ENCODE measurements at regions not wholly inside any gene's neighbourhood (a gene's known extent, or its start where the extent isn't known, plus 50 kb on each side); places are given as distances from the start of the nearest gene placed in this dataset.

- no peak for TF ChIP-seq ZBTB33 (IDR thresholded peaks at IDR 0.05; ENCODE audit: borderline replicate concordance, low read depth)
- TF ChIP-seq RFX5 (IDR thresholded peaks at IDR 0.05; ENCODE audit: low read length): no peak
- TF ChIP-seq MAX (IDR thresholded peaks at IDR 0.05; ENCODE audit: low read depth): no peak
- TF ChIP-seq NRF1 (IDR thresholded peaks at IDR 0.05; ENCODE audit: low read depth, low read length): no peak
- TF ChIP-seq FOXM1 (IDR thresholded peaks at IDR 0.05; ENCODE audit: low read depth): no peak
These were observed 423.2 kb downstream of the RFPL4B start (continued) for GRCh38 chr6:112770308-112770707.

- TF ChIP-seq JUND (IDR thresholded peaks at IDR 0.05) (no peak), FOSL2 (IDR thresholded peaks at IDR 0.05; ENCODE audit: borderline replicate concordance, low read depth) (no peak), RFX5 (IDR thresholded peaks at IDR 0.05; ENCODE audit: low read length) (no peak), GABPA (IDR thresholded peaks at IDR 0.05; ENCODE audit: low read depth) (no peak), YY1 (IDR thresholded peaks at IDR 0.05; ENCODE audit: low read depth) (no peak), EZH2phosphoT487 (IDR thresholded peaks at IDR 0.05; ENCODE audit: borderline replicate concordance, low read depth) (no peak), REST (IDR thresholded peaks at IDR 0.05; ENCODE audit: low read depth, low read length) (no peak), SMC3 (IDR thresholded peaks at IDR 0.05; ENCODE audit: low read depth, low read length) (no peak), POLR2AphosphoS5 (IDR thresholded peaks at IDR 0.05; ENCODE audit: low read depth, low read length) (no peak)
- H3K36me3 ChIP-seq (replicated peaks in 1 of 2; ENCODE audit: control insufficient read depth in 1 of 2, insufficient read depth in 2 of 2, low read length in 1 of 2): no peaks in the 10 kb centered on the region
- DNase-seq: no peak
- no peaks in the 10 kb centered on the region for H3K79me2 ChIP-seq (ENCODE audit: insufficient read depth)
- H3K9me3 ChIP-seq: no peaks in the 10 kb centered on the region
- no peak overlapping the region for H2AFZ ChIP-seq (ENCODE audit: low read depth)
- ChIA-PET CTCF (interaction anchor here (2.4 kb wide), 1 partner anchor 1086 kb away, joined by 7 read pairs; no protein-coding TSS in a partner anchor), POLR2A (no interaction called here)
- H3F3A ChIP-seq (replicated peaks; ENCODE audit: insufficient read depth): no peaks in the 10 kb centered on the region
- H3K4me1 ChIP-seq (ENCODE audit: control insufficient read depth in 1 of 2, insufficient read depth in 2 of 2, low read depth in 1 of 2, low read length in 1 of 2): peaks cover 0 to 6% of the 10 kb centered on the region in 2 experiments; a peak in 1 of 4 replicates
- H3K9ac ChIP-seq: no peak overlapping the region
- no peak overlapping the region; the same call in 1 of the 2 replicates for H3K4me2 ChIP-seq
- no peaks in the 10 kb centered on the region for H4K20me1 ChIP-seq (ENCODE audit: insufficient read depth)
- 0% methylated on average over 1 of the region's 1 CpG for WGBS (ENCODE audit: low lambda C conversion rate)
- no peaks in the 10 kb centered on the region for H3K9me2 ChIP-seq
- H3K4me3 ChIP-seq (ENCODE audit: low read depth in 2 of 2, low read length in 1 of 2): no peak overlapping the region
- H3K27ac ChIP-seq (ENCODE audit: low read depth in 2 of 2, low read length in 1 of 2): no peak overlapping the region
- H3K27me3 ChIP-seq (ENCODE audit: insufficient read depth): no peaks in the 10 kb centered on the region
These were observed 426.1 kb downstream of the RFPL4B start for GRCh38 chr6:112773187-112773586.

All from SK-N-SH (cell line).